ENCODE measurements at regions not wholly inside any gene's neighbourhood (a gene's known extent, or its start where the extent isn't known, plus 50 kb on each side); places are given as distances from the start of the nearest gene placed in this dataset.
"Not testable (repeated sequence)": the region's sequence is repeated elsewhere in the genome, so short reads cannot be mapped to it uniquely, and the experiment has no call there.

GRCh38 chr1:146704162-146704724 lies 233.9 kb upstream of the NBPF12 start:
- H4K20me1 ChIP-seq (ENCODE audit: control insufficient read depth, insufficient read depth, low read length, poor library complexity, severe bottlenecking); POLR2A ChIA-PET; H3K27ac ChIP-seq (ENCODE audit: low read length in 2 of 2); DNase-seq; H3K27me3 Mint-ChIP-seq; H3K9ac ChIP-seq (ENCODE audit: low read length); H3K4me3 ChIP-seq (ENCODE audit: control extremely low read depth in 1 of 5, extremely low read depth in 1 of 5, insufficient read depth in 1 of 5, low read depth in 2 of 5, low read length in 4 of 5); H3K9me3 ChIP-seq (ENCODE audit: control extremely low read depth in 1 of 3, control insufficient read depth in 2 of 3, insufficient read depth in 1 of 3, low read length in 2 of 3); H3K27me3 ChIP-seq (replicated peaks in 1 of 4; ENCODE audit: control extremely low read depth in 1 of 4, control insufficient read depth in 3 of 4, insufficient read depth in 4 of 4, low read length in 3 of 4); H3K4me1 Mint-ChIP-seq; H3K9me3 Mint-ChIP-seq (ENCODE audit: insufficient read depth); H3K4me1 ChIP-seq (ENCODE audit: control insufficient read depth in 2 of 2, insufficient read depth in 2 of 2, low read length in 2 of 2); H3K27ac Mint-ChIP-seq; H3K36me3 ChIP-seq (replicated peaks in 1 of 2; ENCODE audit: control extremely low read depth in 1 of 2, control insufficient read depth in 1 of 2, extremely low read depth in 1 of 2, insufficient read depth in 2 of 2, low read length in 1 of 2); intact Hi-C loops (cut with micrococcal nuclease); ATAC-seq (ENCODE audit: low read depth); H3K4me3 Mint-ChIP-seq; H2AFZ ChIP-seq (ENCODE audit: insufficient read depth, low read depth, low read length, poor library complexity, severe bottlenecking); H3K4me2 ChIP-seq (replicated peaks; ENCODE audit: low read depth, low read length, poor library complexity, severe bottlenecking); CTCF ChIA-PET; H3K79me2 ChIP-seq (ENCODE audit: control insufficient read depth, insufficient read depth, low read length): not testable (repeated sequence)
- WGBS (ENCODE audit: insufficient coverage): no CpG with 5 or more reads among the region's 2 CpGs

GRCh38 chr1:146701320-146701719 lies 236.8 kb upstream of the NBPF12 start:
- H3K9me3 ChIP-seq (ENCODE audit: control extremely low read depth in 1 of 3, control insufficient read depth in 2 of 3, insufficient read depth in 1 of 3, low read length in 2 of 3); H3K4me1 Mint-ChIP-seq; H3K79me2 ChIP-seq (ENCODE audit: control insufficient read depth, insufficient read depth, low read length); H3K9ac ChIP-seq (ENCODE audit: low read length); H2AFZ ChIP-seq (ENCODE audit: insufficient read depth, low read depth, low read length, poor library complexity, severe bottlenecking); H3K4me1 ChIP-seq (ENCODE audit: control insufficient read depth in 2 of 2, insufficient read depth in 2 of 2, low read length in 2 of 2); H4K20me1 ChIP-seq (ENCODE audit: control insufficient read depth, insufficient read depth, low read length, poor library complexity, severe bottlenecking); H3K9me3 Mint-ChIP-seq (ENCODE audit: insufficient read depth); H3K27me3 Mint-ChIP-seq; H3K27me3 ChIP-seq (replicated peaks in 1 of 4; ENCODE audit: control extremely low read depth in 1 of 4, control insufficient read depth in 3 of 4, insufficient read depth in 4 of 4, low read length in 3 of 4); H3K4me3 ChIP-seq (ENCODE audit: control extremely low read depth in 1 of 5, extremely low read depth in 1 of 5, insufficient read depth in 1 of 5, low read depth in 2 of 5, low read length in 4 of 5); H3K4me2 ChIP-seq (replicated peaks; ENCODE audit: low read depth, low read length, poor library complexity, severe bottlenecking); POLR2A ChIA-PET; H3K36me3 ChIP-seq (replicated peaks in 1 of 2; ENCODE audit: control extremely low read depth in 1 of 2, control insufficient read depth in 1 of 2, extremely low read depth in 1 of 2, insufficient read depth in 2 of 2, low read length in 1 of 2); H3K27ac ChIP-seq (ENCODE audit: low read length in 2 of 2); ATAC-seq (ENCODE audit: low read depth); intact Hi-C loops (cut with micrococcal nuclease); DNase-seq; H3K4me3 Mint-ChIP-seq; CTCF ChIA-PET; H3K27ac Mint-ChIP-seq: not testable (repeated sequence)
- no CpG with 5 or more reads among the region's 1 CpG for WGBS (ENCODE audit: insufficient coverage)

- intact Hi-C loops (cut with micrococcal nuclease); H3K9ac ChIP-seq (ENCODE audit: low read length); H3K36me3 ChIP-seq (replicated peaks in 1 of 2; ENCODE audit: control extremely low read depth in 1 of 2, control insufficient read depth in 1 of 2, extremely low read depth in 1 of 2, insufficient read depth in 2 of 2, low read length in 1 of 2); H3K4me1 Mint-ChIP-seq; H3K27me3 Mint-ChIP-seq; H3K9me3 ChIP-seq (ENCODE audit: control extremely low read depth in 1 of 3, control insufficient read depth in 2 of 3, insufficient read depth in 1 of 3, low read length in 2 of 3); ATAC-seq (ENCODE audit: low read depth); H3K27ac ChIP-seq (ENCODE audit: low read length in 2 of 2); H3K79me2 ChIP-seq (ENCODE audit: control insufficient read depth, insufficient read depth, low read length); POLR2A ChIA-PET; H4K20me1 ChIP-seq (ENCODE audit: control insufficient read depth, insufficient read depth, low read length, poor library complexity, severe bottlenecking); H3K4me1 ChIP-seq (ENCODE audit: control insufficient read depth in 2 of 2, insufficient read depth in 2 of 2, low read length in 2 of 2); H3K4me2 ChIP-seq (replicated peaks; ENCODE audit: low read depth, low read length, poor library complexity, severe bottlenecking); H3K4me3 Mint-ChIP-seq; H3K27me3 ChIP-seq (replicated peaks in 1 of 4; ENCODE audit: control extremely low read depth in 1 of 4, control insufficient read depth in 3 of 4, insufficient read depth in 4 of 4, low read length in 3 of 4); DNase-seq; H2AFZ ChIP-seq (ENCODE audit: insufficient read depth, low read depth, low read length, poor library complexity, severe bottlenecking); H3K9me3 Mint-ChIP-seq (ENCODE audit: insufficient read depth); H3K27ac Mint-ChIP-seq; CTCF ChIA-PET; H3K4me3 ChIP-seq (ENCODE audit: control extremely low read depth in 1 of 5, extremely low read depth in 1 of 5, insufficient read depth in 1 of 5, low read depth in 2 of 5, low read length in 4 of 5): not testable (repeated sequence)
- no CpG with 5 or more reads among the region's 10 CpGs for WGBS (ENCODE audit: insufficient coverage)
These were observed 242.7 kb upstream of the NBPF12 start for GRCh38 chr1:146695388-146695787.

- H3K27me3 ChIP-seq (replicated peaks in 1 of 4; ENCODE audit: control extremely low read depth in 1 of 4, control insufficient read depth in 3 of 4, insufficient read depth in 4 of 4, low read length in 3 of 4); H3K79me2 ChIP-seq (ENCODE audit: control insufficient read depth, insufficient read depth, low read length); intact Hi-C loops (cut with micrococcal nuclease); H3K9me3 ChIP-seq (ENCODE audit: control extremely low read depth in 1 of 3, control insufficient read depth in 2 of 3, insufficient read depth in 1 of 3, low read length in 2 of 3); DNase-seq; H3K27ac ChIP-seq (ENCODE audit: low read length in 2 of 2); H4K20me1 ChIP-seq (ENCODE audit: control insufficient read depth, insufficient read depth, low read length, poor library complexity, severe bottlenecking); H3K9ac ChIP-seq (ENCODE audit: low read length); H3K4me3 Mint-ChIP-seq; POLR2A ChIA-PET; H3K4me1 ChIP-seq (ENCODE audit: control insufficient read depth in 2 of 2, insufficient read depth in 2 of 2, low read length in 2 of 2); H3K36me3 ChIP-seq (replicated peaks in 1 of 2; ENCODE audit: control extremely low read depth in 1 of 2, control insufficient read depth in 1 of 2, extremely low read depth in 1 of 2, insufficient read depth in 2 of 2, low read length in 1 of 2); H3K4me3 ChIP-seq (ENCODE audit: control extremely low read depth in 1 of 5, extremely low read depth in 1 of 5, insufficient read depth in 1 of 5, low read depth in 2 of 5, low read length in 4 of 5); ATAC-seq (ENCODE audit: low read depth); H3K4me1 Mint-ChIP-seq; H2AFZ ChIP-seq (ENCODE audit: insufficient read depth, low read depth, low read length, poor library complexity, severe bottlenecking); H3K9me3 Mint-ChIP-seq (ENCODE audit: insufficient read depth); CTCF ChIA-PET; H3K27ac Mint-ChIP-seq; H3K4me2 ChIP-seq (replicated peaks; ENCODE audit: low read depth, low read length, poor library complexity, severe bottlenecking); H3K27me3 Mint-ChIP-seq: not testable (repeated sequence)
- WGBS (ENCODE audit: insufficient coverage): no CpG with 5 or more reads among the region's 3 CpGs
These were observed 246.3 kb upstream of the NBPF12 start for GRCh38 chr1:146691798-146692197.

Measured in B cell (primary cell).